MM.1S (cell line): ENCODE measurements at regions not wholly inside any gene's neighbourhood (a gene's known extent, or its start where the extent isn't known, plus 50 kb on each side); places are given as distances from the start of the nearest gene placed in this dataset.

Source experiments
- DNase-seq: peaks from one replicate; pipeline ENCODE4 v3.0.0-alpha.2; 2015
- H2AFZ ChIP-seq: fragments of 300-600 bp; sonication (generic); 2 replicates; pipeline ENCODE4 v1.6.0; 2016; ENCODE audit warnings: antibody characterized with exemption, low read length
- H3F3A ChIP-seq: fragments of 300-600 bp; sonication (generic); 2 replicates; pipeline ENCODE4 v1.6.1; 2016; ENCODE audit warnings: mild to moderate bottlenecking, antibody characterized with exemption, low read length, moderate library complexity, mixed read lengths; ENCODE audit not compliant: insufficient read depth
- H3K27ac ChIP-seq: fragments of 300-600 bp; sonication (generic); 2 replicates; pipeline ENCODE4 v1.5.1; 2016; ENCODE audit warnings: mild to moderate bottlenecking, low read length
- H3K27me3 ChIP-seq: fragments of 300-600 bp; sonication (generic); replicated peaks from 2 replicates; pipeline ENCODE4 v1.6.0; 2016; ENCODE audit warnings: low read length; ENCODE audit not compliant: insufficient read depth
- H3K36me3 ChIP-seq: fragments of 300-600 bp; sonication (generic); replicated peaks from 2 replicates; pipeline ENCODE4 v1.6.1; 2016; ENCODE audit warnings: mild to moderate bottlenecking, low read length, mixed read lengths; ENCODE audit not compliant: insufficient read depth
- H3K4me1 ChIP-seq: fragments of 300-600 bp; sonication (generic); 2 replicates; pipeline ENCODE4 v1.6.1; 2016; ENCODE audit warnings: low read length, mixed read lengths
- H3K4me2 ChIP-seq: fragments of 300-600 bp; sonication (generic); 2 replicates; pipeline ENCODE4 v1.6.0; 2016; ENCODE audit warnings: low read depth, low read length
- H3K4me3 ChIP-seq: fragments of 300-600 bp; sonication (generic); 2 replicates; pipeline ENCODE4 v1.5.1; 2016; ENCODE audit warnings: low read length, mixed read lengths
- H3K79me2 ChIP-seq: fragments of 300-600 bp; sonication (generic); 2 replicates; pipeline ENCODE4 v1.6.1; 2016; ENCODE audit warnings: mixed run types, low read length, mixed read lengths
- H3K9ac ChIP-seq: fragments of 300-600 bp; sonication (generic); 2 replicates; pipeline ENCODE4 v1.6.1; 2016; ENCODE audit warnings: low read length, mixed read lengths
- H3K9me2 ChIP-seq: fragments of 300-600 bp; sonication (generic); replicated peaks from 2 replicates; pipeline ENCODE4 v1.6.1; 2016; ENCODE audit warnings: mild to moderate bottlenecking, low read length, mixed read lengths; ENCODE audit not compliant: insufficient read depth
- H3K9me3 ChIP-seq: fragments of 300-600 bp; sonication (generic); replicated peaks from 2 replicates; pipeline ENCODE4 v1.6.1; 2016; ENCODE audit warnings: mild to moderate bottlenecking, low read length, mixed read lengths; ENCODE audit not compliant: insufficient read depth
- H4K20me1 ChIP-seq: fragments of 300-600 bp; sonication (generic); 2 replicates; pipeline ENCODE4 v1.6.1; 2016; ENCODE audit warnings: mild to moderate bottlenecking, low read length, moderate library complexity, mixed read lengths; ENCODE audit not compliant: insufficient read depth
- CTCF ChIP-seq: fragments of 300-600 bp; sonication (generic); IDR thresholded peaks from 2 replicates; pipeline ENCODE4 v1.5.1; 2016; ENCODE audit warnings: antibody characterized with exemption, low read length, mixed read lengths
- EZH2 ChIP-seq: fragments of 300-600 bp; sonication (generic); optimal IDR thresholded peaks from 2 replicates; pipeline ENCODE3; 2017; ENCODE audit warnings: low read depth, mild to moderate bottlenecking, antibody characterized with exemption, low read length, mixed read lengths
- EZH2phosphoT487 ChIP-seq: fragments of 300-600 bp; sonication (generic); IDR thresholded peaks from 2 replicates; pipeline ENCODE4 v1.6.1; 2018; ENCODE audit warnings: antibody characterized with exemption, low read length

DNA sequence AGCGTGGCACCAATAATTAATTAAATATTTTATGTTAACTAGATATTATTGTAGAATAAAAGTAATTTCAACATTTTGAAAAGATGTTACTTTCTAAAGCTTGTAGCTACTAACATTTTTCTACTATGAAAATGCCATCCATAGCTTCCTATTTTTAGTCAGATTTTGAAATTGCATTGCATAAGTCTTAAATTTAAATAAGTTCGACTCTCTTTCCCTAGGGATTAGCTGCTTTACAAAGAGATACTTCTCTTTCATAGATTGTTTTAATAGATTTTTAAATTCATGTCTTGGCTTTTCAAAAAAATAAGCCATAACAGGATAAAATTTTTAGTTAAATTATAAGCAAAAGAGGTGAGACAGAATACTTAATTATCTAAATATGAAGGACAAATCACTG, 1279.6 kb downstream of the KCNT2 start:
- no peak overlapping the region for H3K9ac ChIP-seq
- H3K4me1 ChIP-seq = no peaks in the 10 kb centered on the region
- H3K36me3 ChIP-seq = no peaks in the 10 kb centered on the region
- no peak overlapping the region for H2AFZ ChIP-seq
- no peaks in the 10 kb centered on the region for H3K79me2 ChIP-seq
- no peaks in the 10 kb centered on the region for H3K9me2 ChIP-seq
- no peak overlapping the region for H3K27ac ChIP-seq
- H3K4me3 ChIP-seq = no peak overlapping the region
- no peak overlapping the region for H3K4me2 ChIP-seq
- no peaks in the 10 kb centered on the region for H3K27me3 ChIP-seq
- H3K9me3 ChIP-seq = no peaks in the 10 kb centered on the region
- no peaks in the 10 kb centered on the region for H3F3A ChIP-seq
- no peak for DNase-seq
- no peaks in the 10 kb centered on the region for H4K20me1 ChIP-seq
- no peak for TF ChIP-seq EZH2phosphoT487

- Histone ChIP-seq H3K27me3 (no peaks in the 10 kb centered on the region), H3K9ac (no peak overlapping the region), H3K9me2 (no peaks in the 10 kb centered on the region), H2AFZ (no peak overlapping the region), H4K20me1 (no peaks in the 10 kb centered on the region), H3K4me2 (no peak overlapping the region), H3K79me2 (no peaks in the 10 kb centered on the region), H3K4me3 (no peak overlapping the region), H3K27ac (no peak overlapping the region), H3K4me1 (no peaks in the 10 kb centered on the region), H3F3A (no peaks in the 10 kb centered on the region), H3K36me3 (no peaks in the 10 kb centered on the region), H3K9me3 (no peaks in the 10 kb centered on the region)
- TF ChIP-seq EZH2 (no peak), EZH2phosphoT487 (no peak), CTCF (no peak)
- no peak for DNase-seq
These were observed 1280.1 kb downstream of the KCNT2 start for GRCh38 chr1:195328102-195328501.

DNA sequence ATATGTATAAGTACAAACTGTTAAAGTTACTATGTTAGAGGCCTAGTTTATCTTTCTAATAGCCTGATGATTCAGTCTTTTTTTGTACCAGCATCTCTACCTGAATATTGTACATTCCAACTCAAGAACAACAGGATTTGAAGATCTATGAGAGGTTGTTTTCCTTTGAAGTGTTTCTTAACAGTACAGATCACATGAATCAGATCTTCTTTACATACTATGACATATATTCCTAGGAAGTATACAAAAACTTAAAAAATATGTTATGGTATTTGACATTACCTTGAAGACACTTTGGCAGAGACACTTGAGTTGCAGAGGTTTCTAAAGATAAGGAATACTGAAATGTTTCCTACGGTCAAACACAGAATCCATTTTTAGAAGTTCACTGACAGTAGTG, 1280.9 kb downstream of the KCNT2 start:
- Histone ChIP-seq H3K27me3 (no peaks in the 10 kb centered on the region), H3K27ac (no peak overlapping the region), H3K9me2 (no peaks in the 10 kb centered on the region), H3K9ac (no peak overlapping the region), H3K79me2 (no peaks in the 10 kb centered on the region), H4K20me1 (no peaks in the 10 kb centered on the region), H3F3A (no peaks in the 10 kb centered on the region), H3K4me3 (no peak overlapping the region), H3K36me3 (no peaks in the 10 kb centered on the region), H3K4me2 (no peak overlapping the region), H3K9me3 (no peaks in the 10 kb centered on the region), H2AFZ (no peak overlapping the region), H3K4me1 (no peaks in the 10 kb centered on the region)
- no peak for DNase-seq
- TF ChIP-seq EZH2 (no peak), EZH2phosphoT487 (no peak), CTCF (no peak)

- no peaks in the 10 kb centered on the region for H3K9me2 ChIP-seq
- H3K4me3 ChIP-seq = no peak overlapping the region
- no peaks in the 10 kb centered on the region for H3F3A ChIP-seq
- H3K9me3 ChIP-seq = no peaks in the 10 kb centered on the region
- no peak overlapping the region for H3K9ac ChIP-seq
- H3K4me1 ChIP-seq = no peaks in the 10 kb centered on the region
- no peak overlapping the region for H3K27ac ChIP-seq
- no peak for TF ChIP-seq EZH2
- no peak for TF ChIP-seq CTCF
- no peak for TF ChIP-seq EZH2phosphoT487
- no peaks in the 10 kb centered on the region for H4K20me1 ChIP-seq
- no peaks in the 10 kb centered on the region for H3K79me2 ChIP-seq
- no peaks in the 10 kb centered on the region for H3K27me3 ChIP-seq
- no peak overlapping the region for H2AFZ ChIP-seq
- no peak for DNase-seq
- no peak overlapping the region for H3K4me2 ChIP-seq
- no peaks in the 10 kb centered on the region for H3K36me3 ChIP-seq
These were observed 1281.9 kb downstream of the KCNT2 start for GRCh38 chr1:195326325-195326724.
